MM.1S (cell line): ENCODE measurements at regions not wholly inside any gene's neighbourhood (a gene's known extent, or its start where the extent isn't known, plus 50 kb on each side); places are given as distances from the start of the nearest gene placed in this dataset.

ENCODE experiments used
- CTCF ChIP-seq: fragments of 300-600 bp; sonication (generic); IDR thresholded peaks from 2 replicates; pipeline ENCODE4 v1.5.1; 2016; ENCODE audit warnings: antibody characterized with exemption, low read length, mixed read lengths
- EZH2 ChIP-seq: fragments of 300-600 bp; sonication (generic); optimal IDR thresholded peaks from 2 replicates; pipeline ENCODE3; 2017; ENCODE audit warnings: low read depth, mild to moderate bottlenecking, antibody characterized with exemption, low read length, mixed read lengths
- EZH2phosphoT487 ChIP-seq: fragments of 300-600 bp; sonication (generic); IDR thresholded peaks from 2 replicates; pipeline ENCODE4 v1.6.1; 2018; ENCODE audit warnings: antibody characterized with exemption, low read length

- no peak for TF ChIP-seq EZH2
- TF ChIP-seq CTCF = no peak
- no peak for TF ChIP-seq EZH2phosphoT487
These were observed 97.3 kb downstream of the RTP5 start for GRCh38 chr2:241966647-241967466.
